Ovary (tissue), 3 donors: ENCODE measurements at regions not wholly inside any gene's neighbourhood (a gene's known extent, or its start where the extent isn't known, plus 50 kb on each side); places are given as distances from the start of the nearest gene placed in this dataset.

Source experiments
- CTCF ChIP-seq, 3 donors: fragments of 450-650 bp in 2 of 3; fragments of 200-600 bp in 1 of 3; IDR thresholded peaks; one replicate each; pipeline versions ENCODE4 v1.5.1 to v1.8.0; 2016 to 2022; ENCODE audit warnings: antibody characterized with exemption in 3 of 3, mild to moderate bottlenecking in 1 of 3
- POLR2A ChIP-seq: fragments of 450-650 bp; IDR thresholded peaks from one replicate; pipeline ENCODE4 v1.6.1; 2017; ENCODE audit warnings: antibody characterized with exemption, mild to moderate bottlenecking, moderate library complexity
- donor health status: DM: no; HTN: no; CAD: no.

DNA sequence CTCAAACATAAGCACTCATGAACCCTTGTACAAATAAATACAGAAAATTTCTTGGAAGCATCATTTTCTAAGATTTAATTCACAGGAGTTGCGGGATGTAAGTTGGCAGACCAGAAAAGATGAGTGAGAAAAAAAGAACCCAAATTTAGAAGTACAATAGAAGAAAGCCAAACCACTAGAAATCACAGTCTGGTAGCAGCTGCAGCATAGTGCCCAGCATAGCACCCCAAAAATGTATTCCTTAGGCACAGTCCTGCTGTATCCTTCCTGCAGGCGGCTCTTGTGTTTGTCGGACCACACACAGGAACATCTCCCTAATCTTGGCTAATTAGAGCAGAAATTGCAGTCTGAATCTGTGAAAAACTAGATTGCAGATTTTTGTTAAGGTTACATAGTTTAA, 208.5 kb upstream of the TRPM3 start:
- TF ChIP-seq CTCF (IDR thresholded peaks at IDR 0.05) (no peak), POLR2A (no peak)
